ENCODE measurements at regions not wholly inside any gene's neighbourhood (a gene's known extent, or its start where the extent isn't known, plus 50 kb on each side); places are given as distances from the start of the nearest gene placed in this dataset.

- no peak for DNase-seq (ENCODE audit: low spot score)
Measured at GRCh38 chr3:28901018-28901417, 379.9 kb upstream of the RBMS3 start.

DNA sequence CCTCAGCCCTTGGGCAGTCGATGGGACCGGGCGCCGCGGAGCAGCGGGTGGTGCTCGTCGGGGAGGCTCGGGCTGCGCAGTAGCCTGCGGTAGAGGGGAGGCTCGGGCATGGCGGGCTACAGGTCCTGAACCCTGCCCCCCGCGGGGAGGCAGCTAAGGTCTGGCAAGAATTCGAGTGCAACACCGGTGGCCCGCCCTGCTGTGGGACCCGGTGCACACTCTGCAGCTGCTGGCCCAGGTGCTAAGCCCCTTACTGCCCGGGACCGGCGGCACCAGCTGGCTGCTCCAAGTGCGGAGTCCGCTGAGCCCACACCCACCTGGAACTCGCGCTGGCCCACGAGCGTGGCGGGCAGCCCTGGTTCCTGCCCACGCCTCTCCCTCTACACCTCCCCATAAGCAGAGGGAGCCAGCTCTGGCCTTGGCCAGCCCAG is 377.7 kb upstream of the RBMS3 start:
- no peak for DNase-seq (ENCODE audit: low spot score)

- DNase-seq (ENCODE audit: low spot score): no peak
Measured at GRCh38 chr3:28905798-28906197, 375.1 kb upstream of the RBMS3 start.

GRCh38 chr3:28906561-28907310 is 374.1 kb upstream of the RBMS3 start:
- no peak for DNase-seq (ENCODE audit: low spot score)

- no peak for DNase-seq (ENCODE audit: low spot score)
Measured at GRCh38 chr3:28907616-28908015, 373.3 kb upstream of the RBMS3 start.

DNA sequence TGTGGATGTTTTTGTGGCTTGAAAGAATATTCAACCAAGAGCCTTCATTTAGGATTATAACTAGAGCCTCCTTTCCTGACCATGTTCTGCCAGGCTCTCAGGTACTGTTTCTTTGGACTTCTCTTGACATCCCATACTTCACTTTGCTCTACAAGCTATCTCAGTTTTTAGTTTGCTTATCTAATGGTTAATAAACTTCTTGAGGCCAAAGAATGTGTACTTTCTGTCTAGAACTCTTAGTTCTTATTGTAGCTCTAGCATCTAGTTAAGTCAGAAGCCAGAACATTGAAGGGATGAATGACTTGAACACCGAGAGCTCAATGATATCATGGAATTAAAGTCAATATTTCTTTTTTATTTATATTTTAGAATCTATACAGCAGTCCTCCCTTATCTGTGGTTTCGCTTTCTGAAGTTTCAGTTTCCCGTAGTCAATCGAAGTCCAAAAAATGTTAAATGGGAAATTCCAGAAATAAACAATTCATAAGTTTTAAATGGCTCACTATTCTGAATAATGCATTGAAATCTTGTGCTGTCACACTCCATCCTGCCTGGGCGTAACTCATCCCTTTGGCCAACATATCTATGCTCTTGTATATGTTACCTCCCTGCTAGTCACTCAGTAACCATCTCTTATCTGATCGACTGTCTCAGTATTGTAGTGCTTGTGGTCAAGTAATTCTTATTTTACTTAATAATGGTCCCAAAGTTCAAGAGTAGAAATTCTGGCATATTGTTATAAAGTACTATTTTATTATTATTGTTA is 368.6 kb upstream of the RBMS3 start:
- DNase-seq (ENCODE audit: low spot score): no peak

DNA sequence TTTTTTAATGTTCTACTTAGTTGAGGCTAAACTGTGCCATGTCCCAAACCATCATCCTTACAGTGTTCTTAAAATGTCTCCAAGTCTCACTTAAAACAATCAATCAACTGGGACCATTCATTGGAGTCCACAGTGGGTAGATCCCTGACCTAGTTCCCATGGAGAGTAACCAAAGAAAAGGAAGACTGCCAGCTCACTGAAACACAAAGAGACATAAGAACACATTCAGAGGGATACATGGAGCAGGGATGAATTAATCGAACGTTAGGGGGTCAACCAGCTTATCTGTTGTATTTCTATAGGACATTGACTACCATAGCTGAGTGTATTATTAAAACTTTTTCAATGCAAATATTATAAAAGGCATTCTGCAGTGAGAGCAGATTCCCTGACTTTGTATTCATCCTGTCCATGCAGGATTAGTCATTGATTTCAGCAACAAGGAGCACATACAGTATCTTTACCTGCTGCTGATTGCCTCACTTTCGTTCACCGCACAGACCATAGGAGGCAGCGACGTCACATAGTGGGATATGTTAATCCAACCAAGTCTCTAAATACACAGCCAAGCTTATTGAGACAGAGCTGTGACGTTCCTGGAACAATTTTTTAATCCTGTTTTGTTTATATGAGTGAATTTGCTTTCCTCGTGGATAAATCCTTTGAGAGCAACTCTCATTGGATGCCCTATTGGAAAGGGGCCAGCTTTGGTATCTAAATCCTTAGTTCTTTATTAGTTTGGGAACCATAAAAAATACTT is 364.9 kb upstream of the RBMS3 start:
- peak; percentile 21 for DNase-seq (ENCODE audit: low spot score)

- DNase-seq (ENCODE audit: low spot score): peak; percentile 74
Measured at GRCh38 chr3:28916713-28917499, 364.0 kb upstream of the RBMS3 start.

DNA sequence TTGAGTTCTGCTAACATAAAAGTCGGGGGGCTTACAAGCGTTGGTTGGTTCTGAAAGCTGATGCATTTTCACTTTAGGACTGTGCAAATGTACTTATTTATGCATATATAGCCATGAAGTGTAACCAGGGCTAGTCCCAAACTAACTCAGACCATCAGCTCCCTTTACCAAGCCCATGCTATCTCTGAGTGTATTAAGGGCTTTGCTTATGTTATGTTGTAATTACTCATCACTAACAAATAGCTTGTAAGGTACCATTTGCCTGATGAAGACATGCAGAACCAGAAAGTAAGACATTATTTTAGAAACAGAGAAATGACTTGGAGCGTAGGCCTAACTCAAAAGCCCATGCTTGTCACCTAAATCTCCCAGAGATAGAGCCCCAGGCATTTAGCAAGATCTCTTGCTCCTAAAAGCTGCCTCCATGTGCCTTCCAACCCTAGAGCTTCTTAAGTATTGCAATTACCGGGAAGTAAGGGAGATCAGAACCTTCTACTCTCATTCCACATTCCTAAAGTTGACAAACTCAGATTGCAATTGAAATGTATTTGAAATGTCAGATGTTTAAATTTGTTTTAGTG is 362.9 kb upstream of the RBMS3 start:
- DNase-seq (ENCODE audit: low spot score): peak; percentile 79

DNA sequence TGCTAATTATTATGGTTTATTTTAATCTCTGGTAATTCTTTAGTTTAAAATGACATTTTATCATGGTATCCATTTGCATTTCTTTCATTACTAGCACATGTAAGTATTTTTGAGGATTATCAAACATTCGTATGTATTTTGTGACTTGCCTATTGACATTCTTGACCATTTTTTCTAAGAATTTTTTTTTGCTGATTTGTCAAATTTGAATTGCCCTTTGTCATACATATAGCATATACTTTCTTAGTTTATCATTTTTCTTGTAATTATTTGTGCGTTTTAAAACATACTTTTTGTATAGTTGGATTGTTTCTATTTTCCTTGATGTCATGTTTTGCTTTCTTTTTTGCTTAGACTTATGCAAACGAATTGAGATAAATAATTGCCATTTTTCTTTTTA is 358.5 kb upstream of the RBMS3 start:
- DNase-seq (ENCODE audit: low spot score): no peak

GRCh38 chr3:28923994-28924393 is 356.9 kb upstream of the RBMS3 start:
- DNase-seq (ENCODE audit: low spot score): no peak

- no peak for DNase-seq (ENCODE audit: low spot score)
Measured at GRCh38 chr3:28924744-28925360, 356.0 kb upstream of the RBMS3 start.

DNA sequence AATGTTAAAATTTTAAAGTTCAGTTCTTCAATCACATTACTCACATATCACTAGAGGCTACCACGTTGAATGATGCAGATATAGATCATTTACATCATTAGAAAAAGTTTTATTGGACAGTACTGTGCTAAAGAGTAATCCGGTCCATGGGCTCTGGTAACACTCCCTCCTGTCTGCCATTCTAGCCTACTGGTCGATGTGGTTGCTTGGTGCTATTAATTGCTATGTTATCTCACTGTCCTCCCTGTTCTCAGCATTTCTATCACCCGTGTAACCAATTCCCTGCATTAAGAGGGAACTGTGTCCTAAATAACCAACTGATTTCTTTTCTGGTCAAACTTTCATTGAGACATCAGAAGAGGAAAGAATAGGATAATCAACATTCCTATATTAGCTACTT is 347.5 kb upstream of the RBMS3 start:
- no peak for DNase-seq (ENCODE audit: low spot score)

- no peak for DNase-seq (ENCODE audit: low spot score)
Measured at GRCh38 chr3:28934126-28934813, 346.6 kb upstream of the RBMS3 start.

DNA sequence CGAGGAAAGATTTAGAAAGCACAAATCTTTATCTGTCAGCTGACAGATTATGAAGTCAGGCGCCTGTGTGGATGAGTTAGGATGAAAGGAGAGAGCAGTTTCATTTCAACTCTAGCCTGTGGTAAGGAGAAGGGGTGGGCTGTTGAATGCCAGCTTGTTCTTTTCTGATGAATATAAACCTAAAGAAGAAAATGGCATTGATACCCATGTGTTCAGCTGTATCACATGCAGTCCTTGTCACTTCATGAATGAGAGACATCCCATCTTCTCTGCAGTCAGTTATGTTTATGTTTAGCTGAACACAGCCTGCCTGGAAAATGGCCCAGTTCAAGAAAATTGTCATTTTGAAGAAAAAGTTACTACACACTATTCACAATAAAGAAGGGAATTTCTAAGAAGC is 345.7 kb upstream of the RBMS3 start:
- peak; percentile 42 for DNase-seq (ENCODE audit: low spot score)

GRCh38 chr3:28936154-28936553 is 344.7 kb upstream of the RBMS3 start:
- DNase-seq (ENCODE audit: low spot score): no peak

GRCh38 chr3:28940530-28940929 is 340.3 kb upstream of the RBMS3 start:
- peak; percentile 34 for DNase-seq (ENCODE audit: low spot score)

DNA sequence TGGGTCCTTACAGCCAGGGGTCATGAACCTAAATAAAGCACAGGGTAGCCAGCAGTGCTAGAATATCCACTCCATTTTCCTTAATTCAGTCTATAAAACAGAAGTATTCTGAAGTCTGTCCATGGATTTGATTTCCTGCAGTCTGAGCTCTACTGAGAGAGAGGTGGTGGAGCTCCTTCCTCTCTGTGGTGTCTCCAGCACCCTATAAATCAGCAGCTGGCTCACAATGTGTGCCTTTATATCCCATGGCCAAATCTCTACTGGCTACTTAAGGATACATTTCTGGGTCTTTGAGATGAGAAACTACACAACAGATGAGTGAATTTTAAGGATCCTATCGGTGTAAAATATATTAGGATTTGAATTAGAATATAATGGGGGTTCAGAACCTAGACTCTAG is 339.9 kb upstream of the RBMS3 start:
- peak; percentile 18 for DNase-seq (ENCODE audit: low spot score)

DNA sequence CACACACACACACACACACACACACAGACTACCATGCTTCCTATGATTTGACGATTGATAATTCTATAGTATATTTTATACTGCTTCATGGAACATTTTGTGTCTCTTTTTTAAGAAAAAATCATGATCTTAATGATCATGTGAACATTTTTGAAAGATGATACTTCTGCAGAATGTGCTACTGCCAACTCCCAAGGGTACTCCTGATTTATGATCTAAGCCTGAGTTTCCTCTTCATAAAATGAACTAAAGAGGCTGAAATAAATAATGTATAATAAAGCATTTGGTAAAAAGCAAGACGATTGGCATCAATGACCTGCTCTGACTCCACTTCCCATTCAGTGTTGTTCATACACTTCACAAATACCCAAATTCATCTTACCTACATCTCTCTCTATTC is 333.8 kb upstream of the RBMS3 start:
- DNase-seq (ENCODE audit: low spot score): peak; percentile 12

DNA sequence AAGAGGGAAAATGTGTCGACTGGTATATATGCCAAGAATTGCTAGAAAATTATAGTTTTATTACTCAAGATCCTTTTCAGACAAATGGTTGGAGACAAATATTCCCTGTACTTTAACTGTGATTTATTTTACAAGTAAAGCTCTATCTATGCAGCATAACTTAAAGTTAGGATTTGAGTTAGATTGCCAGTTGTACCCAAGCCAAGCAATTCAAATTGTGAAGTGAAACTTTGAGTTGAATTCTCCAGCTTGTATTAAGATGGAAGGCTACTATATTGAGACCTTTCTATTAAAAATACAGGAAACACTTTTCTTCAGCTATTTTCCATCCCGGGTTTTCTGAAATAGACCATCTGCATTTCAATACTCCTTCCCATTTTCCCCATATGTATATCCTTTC is 333.1 kb upstream of the RBMS3 start:
- peak; percentile 73 for DNase-seq (ENCODE audit: low spot score)
